GM12874 (cell line): ENCODE measurements at regions not wholly inside any gene's neighbourhood (a gene's known extent, or its start where the extent isn't known, plus 50 kb on each side); places are given as distances from the start of the nearest gene placed in this dataset.
A peak's percentile ranks its signal among the peaks of the same experiment; 100 is the strongest.

Experiments
- TF ChIP-seq, protein P1 (sequence below): IDR thresholded peaks from 2 replicates; pipeline ENCODE4 v1.5.1; 2011; ENCODE audit warnings: low read depth, mild to moderate bottlenecking, control low read depth, low read length, moderate library complexity; ENCODE audit not compliant: insufficient read depth

- TF ChIP-seq, protein P1, sequence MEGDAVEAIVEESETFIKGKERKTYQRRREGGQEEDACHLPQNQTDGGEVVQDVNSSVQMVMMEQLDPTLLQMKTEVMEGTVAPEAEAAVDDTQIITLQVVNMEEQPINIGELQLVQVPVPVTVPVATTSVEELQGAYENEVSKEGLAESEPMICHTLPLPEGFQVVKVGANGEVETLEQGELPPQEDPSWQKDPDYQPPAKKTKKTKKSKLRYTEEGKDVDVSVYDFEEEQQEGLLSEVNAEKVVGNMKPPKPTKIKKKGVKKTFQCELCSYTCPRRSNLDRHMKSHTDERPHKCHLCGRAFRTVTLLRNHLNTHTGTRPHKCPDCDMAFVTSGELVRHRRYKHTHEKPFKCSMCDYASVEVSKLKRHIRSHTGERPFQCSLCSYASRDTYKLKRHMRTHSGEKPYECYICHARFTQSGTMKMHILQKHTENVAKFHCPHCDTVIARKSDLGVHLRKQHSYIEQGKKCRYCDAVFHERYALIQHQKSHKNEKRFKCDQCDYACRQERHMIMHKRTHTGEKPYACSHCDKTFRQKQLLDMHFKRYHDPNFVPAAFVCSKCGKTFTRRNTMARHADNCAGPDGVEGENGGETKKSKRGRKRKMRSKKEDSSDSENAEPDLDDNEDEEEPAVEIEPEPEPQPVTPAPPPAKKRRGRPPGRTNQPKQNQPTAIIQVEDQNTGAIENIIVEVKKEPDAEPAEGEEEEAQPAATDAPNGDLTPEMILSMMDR: peak; percentile 33; the same call in 1 of the 2 replicates
Measured at GRCh38 chr9:79129865-79130480, 441.8 kb upstream of the TLE4 start.

DNA sequence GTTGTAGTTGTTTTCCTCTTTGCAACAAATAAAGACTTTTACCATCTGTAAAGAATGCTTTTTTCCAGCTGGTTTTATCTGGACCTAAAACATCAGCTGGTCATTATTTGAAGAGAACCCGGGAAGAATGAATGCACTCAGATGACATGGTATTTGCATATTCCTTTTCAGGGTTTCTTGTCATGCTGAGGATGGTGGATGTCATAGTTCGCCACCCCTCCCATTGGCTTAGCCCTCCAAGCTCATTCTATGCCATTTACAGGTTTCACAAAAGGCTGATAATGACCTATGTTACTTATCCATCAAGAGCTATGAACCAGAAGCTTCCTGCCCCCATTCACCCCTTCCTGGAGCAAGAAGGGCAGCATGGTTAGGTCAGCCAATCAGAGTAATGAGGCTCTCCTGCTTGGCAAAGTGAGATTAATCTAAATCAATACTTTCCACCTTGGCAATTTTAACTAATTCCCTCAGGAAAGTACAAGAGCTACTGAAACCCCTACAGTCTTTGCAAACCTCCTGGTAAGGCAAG lies 440.5 kb upstream of the TLE4 start:
- TF ChIP-seq, protein P1: no peak

GRCh38 chr9:79131824-79132377 lies 439.9 kb upstream of the TLE4 start:
- TF ChIP-seq, protein P1: no peak

DNA sequence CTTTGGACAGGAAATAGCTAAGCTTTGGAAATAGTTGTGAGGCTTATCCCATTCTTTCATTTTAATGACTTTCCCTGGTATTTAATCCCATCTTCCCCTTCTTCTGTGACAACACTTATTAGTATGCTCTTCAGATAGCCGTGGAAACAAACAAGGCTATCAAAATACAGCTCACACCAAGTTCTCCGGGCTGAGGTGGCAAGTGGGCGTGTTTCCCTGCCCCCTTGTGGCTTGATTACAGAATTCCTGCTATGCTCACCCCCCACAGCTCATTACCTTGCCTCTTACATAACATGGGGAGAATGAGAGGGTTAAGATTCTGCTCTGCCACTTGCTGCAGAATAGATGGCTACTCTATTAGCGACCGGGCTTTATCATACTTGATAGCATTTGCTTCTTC lies 437.1 kb upstream of the TLE4 start:
- TF ChIP-seq, protein P1: no peak

DNA sequence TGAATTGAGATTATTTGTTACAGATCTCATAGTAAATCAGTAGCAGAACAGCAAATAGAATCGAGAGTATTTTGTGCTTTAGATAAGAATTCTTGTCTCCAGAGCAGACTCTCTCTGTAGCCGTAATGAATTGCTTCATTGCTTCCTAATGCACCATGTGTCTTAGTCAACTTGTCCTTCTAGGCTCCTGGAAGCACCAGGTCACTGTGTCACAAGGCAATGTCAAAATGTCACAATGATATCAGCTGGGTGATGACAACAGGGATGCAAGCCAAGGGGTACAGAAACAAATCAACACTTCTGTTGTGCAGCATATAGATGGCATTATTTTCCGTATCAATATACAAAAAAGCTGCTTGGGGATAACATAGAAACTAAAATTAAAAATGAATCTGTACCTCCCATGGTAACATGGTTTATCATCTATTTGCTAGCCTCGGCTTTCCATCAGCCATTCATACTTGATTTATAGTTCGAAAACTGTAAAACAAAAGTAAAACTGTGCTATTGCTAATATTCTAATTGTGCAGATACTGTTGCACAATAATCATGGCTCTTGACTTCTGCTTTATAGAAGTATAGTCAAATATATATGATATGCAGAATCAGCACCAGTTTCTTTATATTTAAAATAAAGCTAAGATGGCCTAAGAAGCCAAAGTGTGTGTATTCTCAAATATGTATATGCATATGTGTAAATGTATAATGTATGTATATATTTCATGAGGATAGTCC lies 435.9 kb upstream of the TLE4 start:
- TF ChIP-seq, protein P1: no peak

DNA sequence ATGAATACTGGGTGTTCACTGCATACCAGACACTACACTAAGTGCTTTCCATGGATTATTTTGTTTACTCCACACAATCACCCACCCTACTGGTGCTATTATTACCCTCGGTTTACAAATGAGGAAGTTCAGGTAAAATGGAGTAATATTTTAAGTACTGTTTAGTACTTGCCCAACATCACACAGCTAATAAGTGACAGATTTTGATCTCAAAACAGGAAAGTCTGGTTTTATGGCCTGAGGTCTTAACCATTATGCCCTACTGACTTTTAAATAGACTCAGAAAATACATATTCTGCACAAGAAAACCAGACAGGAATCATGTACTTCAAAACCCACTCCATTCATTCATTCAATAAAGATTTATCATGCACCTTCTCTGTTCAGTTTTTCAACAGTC lies 431.0 kb upstream of the TLE4 start:
- TF ChIP-seq, protein P1: no peak

- TF ChIP-seq, protein P1: no peak
Measured at GRCh38 chr9:79143211-79143610, 428.6 kb upstream of the TLE4 start.
